Trophoblast cell (in vitro differentiated cells and primary cell): ENCODE measurements at regions not wholly inside any gene's neighbourhood (a gene's known extent, or its start where the extent isn't known, plus 50 kb on each side); places are given as distances from the start of the nearest gene placed in this dataset.

ENCODE experiments used
- DNase-seq, 2 donors: peaks; one replicate each; pipeline ENCODE4 v3.0.0-alpha.2; 2016
- H2AFZ ChIP-seq: 2 replicates; pipeline ENCODE4 v1.6.1; 2013; ENCODE audit warnings: low read length, moderate library complexity, mild to moderate bottlenecking; ENCODE audit not compliant: insufficient read depth, poor library complexity
- H2AK5ac ChIP-seq: 2 replicates; pipeline ENCODE4 v1.6.1; 2013; ENCODE audit warnings: mild to moderate bottlenecking, low read length
- H2BK120ac ChIP-seq: 2 replicates; pipeline ENCODE4 v1.6.1; 2013; ENCODE audit warnings: low read length, mild to moderate bottlenecking, moderate library complexity; ENCODE audit not compliant: insufficient read depth, poor library complexity
- H2BK12ac ChIP-seq: 2 replicates; pipeline ENCODE4 v1.6.1; 2013; ENCODE audit warnings: mild to moderate bottlenecking, low read length, moderate library complexity
- H2BK5ac ChIP-seq: 2 replicates; pipeline ENCODE4 v1.6.1; 2013; ENCODE audit warnings: low read length, low read depth, moderate library complexity, mild to moderate bottlenecking; ENCODE audit not compliant: poor library complexity
- H3K14ac ChIP-seq: 2 replicates; pipeline ENCODE4 v1.6.1; 2013; ENCODE audit warnings: mild to moderate bottlenecking, low read length
- H3K18ac ChIP-seq: 2 replicates; pipeline ENCODE4 v1.6.1; 2013; ENCODE audit warnings: mild to moderate bottlenecking, low read length
- H3K23ac ChIP-seq: 2 replicates; pipeline ENCODE4 v1.6.1; 2013; ENCODE audit warnings: low read length
- H3K27ac ChIP-seq: 2 replicates; pipeline ENCODE4 v1.5.1; 2013; ENCODE audit warnings: low read depth, mild to moderate bottlenecking, inconsistent platforms, low read length, moderate library complexity
- H3K27me3 ChIP-seq: 2 replicates; pipeline ENCODE4 v1.6.1; 2013; ENCODE audit warnings: inconsistent platforms, mild to moderate bottlenecking, low read length, moderate library complexity; ENCODE audit not compliant: insufficient read depth
- H3K36me3 ChIP-seq, 2 experiments: 1 replicate in 1 of 2; 2 replicates in 1 of 2; pipeline ENCODE4 v1.6.1; 2013; ENCODE audit warnings: low read length in 2 of 2, mild to moderate bottlenecking in 2 of 2, moderate library complexity in 1 of 2; ENCODE audit not compliant: insufficient read depth in 2 of 2, control insufficient read depth in 1 of 2
- H3K4ac ChIP-seq: 2 replicates; pipeline ENCODE4 v1.6.1; 2013; ENCODE audit warnings: low read depth, mild to moderate bottlenecking, low read length, moderate library complexity
- H3K4me1 ChIP-seq, 2 experiments: 1 replicate in 1 of 2; 2 replicates in 1 of 2; pipeline ENCODE4 v1.6.1; 2013; ENCODE audit warnings: low read length in 2 of 2, mild to moderate bottlenecking in 2 of 2, moderate library complexity in 1 of 2; ENCODE audit not compliant: insufficient read depth in 2 of 2, control insufficient read depth in 1 of 2
- H3K4me2 ChIP-seq: 2 replicates; pipeline ENCODE4 v1.6.1; 2013; ENCODE audit warnings: inconsistent platforms, mild to moderate bottlenecking, low read length, moderate library complexity
- H3K4me3 ChIP-seq: 2 replicates; pipeline ENCODE4 v1.5.1; 2013; ENCODE audit warnings: mild to moderate bottlenecking, low read depth, low read length, inconsistent platforms
- H3K79me1 ChIP-seq: one replicate; pipeline ENCODE4 v1.6.1; 2013; ENCODE audit warnings: low read length
- H3K79me2 ChIP-seq: 2 replicates; pipeline ENCODE4 v1.6.1; 2013; ENCODE audit warnings: low read length, mild to moderate bottlenecking; ENCODE audit not compliant: control insufficient read depth, insufficient read depth, poor library complexity
- H3K9ac ChIP-seq: 2 replicates; pipeline ENCODE4 v1.6.1; 2013; ENCODE audit warnings: mild to moderate bottlenecking, low read length
- H3K9me3 ChIP-seq: 2 replicates; pipeline ENCODE4 v1.6.1; 2013; ENCODE audit warnings: low read depth, mild to moderate bottlenecking, control low read depth, inconsistent platforms, low read length; ENCODE audit not compliant: insufficient read depth
- H4K12ac ChIP-seq: 2 replicates; pipeline ENCODE4 v1.6.1; 2013; ENCODE audit warnings: low read depth, mild to moderate bottlenecking, low read length, moderate library complexity
- H4K8ac ChIP-seq: 2 replicates; pipeline ENCODE4 v1.6.1; 2013; ENCODE audit warnings: low read depth, mild to moderate bottlenecking, low read length, moderate library complexity
- H4K91ac ChIP-seq: one replicate; pipeline ENCODE4 v1.6.1; 2013; ENCODE audit warnings: low read depth, mild to moderate bottlenecking, low read length, moderate library complexity
- WGBS: extraction: QIAGEN DNeasy Blood & Tissue Kit; methylation state at CpG from one replicate; pipeline ENCODE4 v1.1.7; 2013; ENCODE audit warnings: missing lambda C conversion rate; ENCODE audit not compliant: insufficient read length, insufficient coverage; ENCODE audit errors: extremely low coverage; 5-methylcytosine and 5-hydroxymethylcytosine counted together

GRCh38 chr11:23564370-23564769, 704.1 kb upstream of the CCDC179 start:
- Histone ChIP-seq H3K27me3 (no peaks in the 10 kb centered on the region), H3K14ac (no peak overlapping the region), H4K8ac (no peak overlapping the region), H2AFZ (no peak overlapping the region), H4K12ac (no peak overlapping the region), H2AK5ac (no peak overlapping the region), H3K4me1 (no peaks in the 10 kb centered on the region), H3K4ac (no peak overlapping the region), H3K9me3 (no peaks in the 10 kb centered on the region), H3K79me1 (no peaks in the 10 kb centered on the region), H3K36me3 (no peaks in the 10 kb centered on the region), H3K4me2 (no peak overlapping the region), H2BK120ac (no peak overlapping the region), H3K4me3 (no peak overlapping the region), H4K91ac (no peak overlapping the region), H2BK12ac (no peak overlapping the region), H3K9ac (no peak overlapping the region), H2BK5ac (no peak overlapping the region), H3K23ac (no peak overlapping the region), H3K79me2 (no peaks in the 10 kb centered on the region), H3K27ac (no peak overlapping the region), H3K18ac (no peak overlapping the region)
- no peak for DNase-seq
- no CpG with 5 or more reads among the region's 2 CpGs for WGBS

GRCh38 chr11:23569134-23569533, 708.9 kb upstream of the CCDC179 start:
- no peaks in the 10 kb centered on the region for H3K27me3 ChIP-seq
- H3K4me3 ChIP-seq = no peak overlapping the region
- no peak overlapping the region for H2BK120ac ChIP-seq

GRCh38 chr11:23569547-23569946, 709.3 kb upstream of the CCDC179 start:
- H4K91ac ChIP-seq = no peak overlapping the region
- no peak overlapping the region for H4K12ac ChIP-seq
- H3K9ac ChIP-seq = no peak overlapping the region
- no peak overlapping the region for H3K18ac ChIP-seq
- no peaks in the 10 kb centered on the region for H3K4me1 ChIP-seq
- no CpG with 5 or more reads among the region's 3 CpGs for WGBS
- H4K8ac ChIP-seq = no peak overlapping the region
- H3K79me2 ChIP-seq = no peaks in the 10 kb centered on the region
- no peak overlapping the region for H3K14ac ChIP-seq
- no peak overlapping the region for H2BK5ac ChIP-seq
- no peak overlapping the region for H2BK12ac ChIP-seq
- no peak overlapping the region for H2AK5ac ChIP-seq
- no peak overlapping the region for H3K27ac ChIP-seq
- DNase-seq = no peak
- H3K27me3 ChIP-seq = no peaks in the 10 kb centered on the region
- H3K4ac ChIP-seq = no peak overlapping the region
- H3K4me3 ChIP-seq = no peak overlapping the region
- no peak overlapping the region for H3K4me2 ChIP-seq
- no peak overlapping the region for H2AFZ ChIP-seq
- no peak overlapping the region for H3K23ac ChIP-seq
- H3K79me1 ChIP-seq = no peaks in the 10 kb centered on the region
- H3K36me3 ChIP-seq = no peaks in the 10 kb centered on the region
- no peak overlapping the region for H2BK120ac ChIP-seq
- no peaks in the 10 kb centered on the region for H3K9me3 ChIP-seq

More at GRCh38 chr11:23569134-23569533, 708.9 kb upstream of the CCDC179 start:
- no peak overlapping the region for H3K4ac ChIP-seq
- DNase-seq = no peak
- H4K8ac ChIP-seq = no peak overlapping the region
- no peak overlapping the region for H2AK5ac ChIP-seq
- H3K27ac ChIP-seq = no peak overlapping the region
- no peak overlapping the region for H4K12ac ChIP-seq
- no peak overlapping the region for H3K4me2 ChIP-seq
- no peak overlapping the region for H3K23ac ChIP-seq
- H2AFZ ChIP-seq = no peak overlapping the region
- no peaks in the 10 kb centered on the region for H3K36me3 ChIP-seq
- no peak overlapping the region for H3K14ac ChIP-seq
- H3K9ac ChIP-seq = no peak overlapping the region
- H4K91ac ChIP-seq = no peak overlapping the region
- no peaks in the 10 kb centered on the region for H3K9me3 ChIP-seq
- H2BK12ac ChIP-seq = no peak overlapping the region
- H3K79me1 ChIP-seq = no peaks in the 10 kb centered on the region
- H2BK5ac ChIP-seq = no peak overlapping the region
- H3K18ac ChIP-seq = no peak overlapping the region
- no peaks in the 10 kb centered on the region for H3K79me2 ChIP-seq
- no peaks in the 10 kb centered on the region for H3K4me1 ChIP-seq
- WGBS = no CpG with 5 or more reads among the region's 1 CpG

- Histone ChIP-seq H3K79me2 (no peaks in the 10 kb centered on the region), H3K4me1 (no peaks in the 10 kb centered on the region), H2AFZ (no peak overlapping the region), H3K14ac (no peak overlapping the region), H3K9me3 (no peaks in the 10 kb centered on the region), H3K4ac (no peak overlapping the region), H3K4me3 (no peak overlapping the region), H3K9ac (no peak overlapping the region), H3K23ac (no peak overlapping the region), H2AK5ac (no peak overlapping the region), H3K27ac (no peak overlapping the region), H3K4me2 (no peak overlapping the region), H3K36me3 (no peaks in the 10 kb centered on the region), H4K91ac (no peak overlapping the region), H2BK120ac (no peak overlapping the region), H2BK5ac (no peak overlapping the region), H3K79me1 (no peaks in the 10 kb centered on the region), H3K18ac (no peak overlapping the region), H2BK12ac (no peak overlapping the region), H3K27me3 (no peaks in the 10 kb centered on the region), H4K12ac (no peak overlapping the region), H4K8ac (no peak overlapping the region)
- no peak for DNase-seq
Measured at GRCh38 chr11:23570828-23571227, 710.6 kb upstream of the CCDC179 start.
